Motor neuron (in vitro differentiated cells): ENCODE measurements at regions not wholly inside any gene's neighbourhood (a gene's known extent, or its start where the extent isn't known, plus 50 kb on each side); places are given as distances from the start of the nearest gene placed in this dataset.

ENCODE experiments used
- ATAC-seq, 8 experiments: fragments of 200-7000 bp; cut with Tn5 transposase; replicated peaks in 6 of 8; 2 replicates each; pipeline ENCODE4 v1.8.0; 2021; ENCODE audit warnings: mild to moderate bottlenecking in 8 of 8, moderate library complexity in 8 of 8
- H3K27ac ChIP-seq, 2 donors: fragments of 250-450 bp; sonication (Bioruptor Pico); 2 replicates each; pipeline ENCODE4 v1.9.0; 2021; ENCODE audit warnings: antibody characterized with exemption in 2 of 2, mild to moderate bottlenecking in 2 of 2, moderate library complexity in 1 of 2
- H3K4me1 ChIP-seq, 2 donors: fragments of 250-450 bp; sonication (Bioruptor Pico); replicated peaks in 1 of 2; 2 replicates each; pipeline ENCODE4 v1.6.1; 2021; ENCODE audit warnings: antibody characterized with exemption in 2 of 2, mild to moderate bottlenecking in 2 of 2, moderate library complexity in 1 of 2
- H3K4me3 ChIP-seq, 5 donors: fragments of 250-450 bp; sonication (Bioruptor Pico); 2 replicates each; pipeline ENCODE4 v1.9.0; 2021; ENCODE audit warnings: antibody characterized with exemption in 5 of 5, mild to moderate bottlenecking in 5 of 5, moderate library complexity in 4 of 5
- WGBS, 10 experiments: fragments of 450-650 bp; shearing (Covaris generic); methylation state at CpG; one replicate each; pipeline ENCODE4 v1.0.0; 2022; 5-methylcytosine and 5-hydroxymethylcytosine counted together
- in situ Hi-C, 9 experiments: fragments of 400-800 bp; cut with MboI; loops; one replicate each; pipeline ENCODE4 v1.15.0; 2021; ENCODE audit warnings: low sequenced_read_pairs in 9 of 9, low pct_unique_long_range_greater_than_20kb in 2 of 9; ENCODE audit not compliant: unreplicated experiment in 9 of 9

DNA sequence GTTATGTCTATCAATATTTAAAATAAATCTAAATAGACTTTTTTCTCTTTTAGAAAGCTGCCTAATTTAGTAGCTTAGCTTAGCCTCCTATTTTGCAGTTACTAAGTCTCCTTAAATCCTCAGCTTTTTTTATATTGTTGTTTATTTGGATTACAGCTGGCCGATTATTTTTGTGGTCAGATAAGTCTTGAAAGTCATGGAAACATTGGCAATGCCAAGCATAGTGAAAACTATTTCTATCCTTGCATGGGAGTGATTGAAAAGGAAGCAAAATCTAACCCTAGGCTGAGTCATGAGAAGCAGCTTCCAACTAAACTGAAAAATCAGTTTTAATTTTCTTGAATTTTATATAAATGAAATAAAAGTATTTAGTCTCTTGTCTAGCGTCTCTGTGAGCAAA, 1063.0 kb upstream of the GBE1 start:
- H3K4me3 ChIP-seq: no peak overlapping the region
- no peak for ATAC-seq
- H3K27ac ChIP-seq: no peak overlapping the region
- H3K4me1 ChIP-seq: no peaks in the 10 kb centered on the region
- in situ Hi-C loops: no loop called here
- WGBS, 10 experiments: 0 to 86% (median 51%) methylated on average over 2 of the region's 2 CpGs; no CpG with 5 or more reads in 1 of the 10 experiments

DNA sequence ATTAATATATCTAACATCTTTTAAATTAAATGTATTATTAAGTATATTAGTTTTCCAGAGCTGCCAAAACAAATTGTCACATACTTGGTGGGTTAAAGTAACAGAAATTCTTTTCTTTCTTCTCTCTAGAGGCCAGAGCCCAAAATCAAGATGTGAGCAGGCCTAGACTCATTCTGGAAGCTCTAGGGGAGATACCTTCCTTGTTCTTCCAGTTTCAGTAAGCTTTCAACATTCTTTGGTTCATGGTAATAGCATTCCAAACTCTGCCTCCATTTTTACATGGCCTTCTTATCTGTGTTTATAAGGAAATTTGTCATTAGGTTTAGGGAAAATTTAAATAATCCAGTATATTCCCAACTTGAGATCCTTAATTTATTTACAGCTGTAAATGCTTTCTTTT, 1054.6 kb upstream of the GBE1 start:
- in situ Hi-C loops: no loop called here

DNA sequence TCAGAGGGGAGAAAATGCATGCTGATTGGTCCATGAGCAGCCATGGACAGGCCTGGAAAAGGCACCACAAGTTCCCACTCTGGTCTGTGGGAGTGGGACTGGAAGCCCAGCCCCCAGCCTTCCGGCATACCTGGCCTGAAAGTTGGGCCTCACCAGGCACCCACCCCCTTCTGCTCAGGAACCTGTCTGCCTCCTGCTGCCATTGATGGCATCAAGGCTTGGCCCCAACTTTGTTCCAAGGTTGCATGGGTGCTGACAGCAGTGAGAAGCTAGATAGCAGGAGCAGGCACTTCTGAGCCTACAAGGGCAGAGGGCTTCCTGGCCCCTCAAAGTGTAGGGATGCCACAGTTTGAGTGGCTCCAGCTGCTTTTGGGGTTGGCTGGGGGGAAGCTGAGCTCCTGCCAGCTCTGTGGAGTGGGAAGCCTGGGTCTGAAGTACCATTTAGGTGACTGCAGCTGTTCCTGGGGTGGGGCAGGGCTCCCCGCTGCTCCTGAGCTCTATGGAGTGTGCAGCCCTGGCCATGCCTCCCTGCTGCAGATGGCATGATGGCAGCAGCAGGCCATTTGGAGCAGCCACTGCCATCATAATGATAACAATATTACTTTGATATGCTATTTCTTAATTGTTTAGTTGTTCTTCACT, 1054.1 kb upstream of the GBE1 start:
- no peak for ATAC-seq
- Histone ChIP-seq H3K4me1 (no peaks in the 10 kb centered on the region), H3K27ac (no peak overlapping the region), H3K4me3 (no peak overlapping the region)
- in situ Hi-C loops: no loop called here
- WGBS, 10 experiments: 83 to 100% methylated on average over 1 of the region's 2 CpGs; no CpG with 5 or more reads in 8 of the 10 experiments

More for the DNA sequence above, 1054.6 kb upstream of the GBE1 start:
- Histone ChIP-seq H3K27ac (no peak overlapping the region), H3K4me1 (no peaks in the 10 kb centered on the region), H3K4me3 (no peak overlapping the region)
- no peak for ATAC-seq

DNA sequence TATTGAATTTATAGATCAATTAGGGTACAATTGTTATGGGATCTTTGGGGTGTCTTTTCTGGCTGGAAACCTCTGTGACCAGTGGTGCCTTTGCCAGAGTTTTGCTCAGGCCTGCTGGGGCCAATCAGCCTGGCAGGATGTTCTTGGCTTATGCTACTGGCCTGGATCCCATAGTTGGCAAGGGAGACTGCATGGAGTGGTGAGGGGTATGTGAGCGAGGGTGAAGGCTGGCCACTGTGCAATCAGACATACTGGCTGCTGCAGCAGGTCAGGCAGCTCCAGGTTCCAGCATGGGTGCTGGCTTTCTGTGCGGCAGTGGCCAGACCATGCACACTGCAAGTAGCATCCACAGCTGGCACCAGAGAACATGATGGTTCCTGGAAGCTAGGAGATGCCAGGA, 1053.2 kb upstream of the GBE1 start:
- Histone ChIP-seq H3K4me1 (no peaks in the 10 kb centered on the region), H3K27ac (no peak overlapping the region), H3K4me3 (no peak overlapping the region)
- in situ Hi-C loops: no loop called here
- 33 to 100% (median 100%) methylated on average over 1 of the region's 2 CpGs; no CpG with 5 or more reads in 5 of the 10 experiments for WGBS, 10 experiments
- no peak for ATAC-seq

DNA sequence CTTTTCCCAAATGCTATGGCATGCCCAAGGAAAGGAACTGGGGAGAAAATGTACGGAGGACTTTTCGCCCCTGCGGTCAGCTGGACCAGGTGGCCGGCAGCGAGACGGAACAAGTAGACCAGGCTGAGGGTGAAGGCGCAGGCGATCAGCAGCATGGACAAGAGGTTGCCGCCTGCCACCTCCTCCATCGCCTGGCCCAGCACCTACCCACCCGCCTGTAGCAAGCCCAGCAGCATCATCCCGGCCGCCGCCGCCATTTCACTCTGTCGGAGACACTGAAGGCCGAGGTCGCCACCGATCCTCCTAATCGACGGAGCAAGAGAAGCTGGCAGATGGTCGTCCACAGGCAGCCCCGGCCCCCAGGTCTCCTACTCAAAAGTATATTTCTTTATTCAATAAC, 1046.3 kb upstream of the GBE1 start:
- 41 to 100% (median 95%) methylated on average over 1 to 22 of the region's 23 CpGs; no CpG with 5 or more reads in 3 of the 10 experiments for WGBS, 10 experiments
- H3K4me1 ChIP-seq: no peaks in the 10 kb centered on the region
- ATAC-seq: no peak

DNA sequence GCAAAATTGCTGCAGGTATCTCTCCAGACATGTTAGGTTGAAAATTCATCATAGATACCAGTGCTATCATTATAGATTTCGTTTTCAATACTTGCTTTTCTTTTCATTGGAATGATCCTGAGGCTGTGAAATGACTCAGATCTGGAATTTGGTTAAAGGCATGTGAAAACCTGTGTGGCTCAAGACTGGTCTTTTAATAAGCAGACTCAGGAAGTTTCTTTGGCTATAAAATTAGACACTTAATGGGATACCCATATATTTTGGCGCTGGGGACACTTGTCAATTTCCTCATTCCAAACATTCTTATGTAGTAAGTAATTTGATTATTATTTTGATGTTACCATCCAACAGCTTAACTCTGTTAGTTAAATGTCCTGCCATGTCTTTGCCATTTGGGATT, 1041.1 kb upstream of the GBE1 start:
- 0 to 100% (median 56%) methylated on average over 1 to 2 of the region's 2 CpGs; no CpG with 5 or more reads in 4 of the 10 experiments for WGBS, 10 experiments
- in situ Hi-C loops: no loop called here
- no peak overlapping the region for H3K4me3 ChIP-seq
- ATAC-seq: no peak
- H3K4me1 ChIP-seq: no peaks in the 10 kb centered on the region
- no peak overlapping the region for H3K27ac ChIP-seq

More for the DNA sequence above, 1046.3 kb upstream of the GBE1 start:
- H3K4me3 ChIP-seq: no peak overlapping the region
- H3K27ac ChIP-seq: no peak overlapping the region
- in situ Hi-C loops: no loop called here

DNA sequence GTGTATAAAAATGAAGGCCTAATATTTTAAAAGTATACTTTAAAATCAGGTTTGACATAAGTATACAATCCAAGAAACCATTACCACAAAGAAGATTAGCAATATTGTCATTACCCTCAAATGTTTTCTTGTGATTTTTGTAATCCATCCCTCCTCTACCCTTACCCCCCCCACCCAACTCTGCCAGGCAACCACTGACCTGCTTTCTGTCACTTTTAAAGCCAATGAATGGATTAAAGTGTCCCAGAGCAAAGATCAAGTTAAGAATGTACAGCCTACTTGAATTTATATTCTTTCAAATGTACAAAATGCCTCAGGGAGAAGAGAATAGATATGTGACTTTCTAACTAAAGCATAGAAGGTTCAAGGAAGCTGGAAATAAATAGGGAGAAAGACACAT, 1038.8 kb upstream of the GBE1 start:
- Histone ChIP-seq H3K4me1 (no peaks in the 10 kb centered on the region), H3K27ac (no peak overlapping the region), H3K4me3 (no peak overlapping the region)
- ATAC-seq: no peak
- in situ Hi-C loops: no loop called here

DNA sequence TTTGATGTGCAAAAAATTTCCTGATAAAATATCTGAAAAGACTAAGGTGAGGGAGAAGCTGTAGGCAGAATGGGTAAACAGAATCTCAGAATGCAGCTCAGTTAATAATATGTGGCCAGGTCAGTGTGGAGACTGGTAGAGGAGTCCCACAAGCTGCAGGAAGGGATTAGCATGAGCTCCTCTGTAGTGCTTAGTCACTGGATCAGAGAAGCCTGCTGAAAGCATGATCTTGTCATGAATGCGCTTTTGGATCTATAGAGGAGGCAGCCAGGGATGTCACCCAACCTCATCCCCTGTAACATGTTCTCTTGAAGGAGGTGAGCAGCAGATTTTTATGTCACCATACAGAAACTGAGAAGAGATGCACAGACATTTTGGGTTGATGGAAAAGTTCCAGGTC, 1035.3 kb upstream of the GBE1 start:
- no peak for ATAC-seq
- in situ Hi-C loops: no loop called here
- Histone ChIP-seq H3K27ac (no peak overlapping the region), H3K4me1 (no peaks in the 10 kb centered on the region), H3K4me3 (no peak overlapping the region)
- WGBS, 10 experiments: 0 to 100% (median 92%) methylated on average over 1 of the region's 1 CpG; no CpG with 5 or more reads in 5 of the 10 experiments

DNA sequence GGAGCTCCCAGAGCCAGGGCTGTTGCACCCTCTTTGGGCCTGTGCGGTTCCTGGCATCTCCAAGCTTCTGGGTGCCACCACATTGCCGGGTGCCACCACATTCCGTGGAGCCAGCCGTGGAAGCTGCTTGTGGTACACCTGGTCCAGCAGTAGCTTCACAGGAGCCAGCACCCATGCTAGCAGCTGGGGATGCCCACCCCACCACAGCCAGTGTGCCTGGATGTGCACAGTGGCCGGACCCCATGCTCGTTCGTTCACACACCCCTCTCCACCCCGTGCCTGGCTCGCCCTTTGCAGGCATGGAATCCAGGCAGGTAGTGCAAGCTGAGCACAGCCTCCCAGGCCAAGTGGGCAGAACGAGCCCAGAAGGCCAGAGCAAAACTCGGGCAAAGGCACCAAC, 1029.8 kb upstream of the GBE1 start:
- 22 to 100% (median 97%) methylated on average over 1 to 2 of the region's 11 CpGs; no CpG with 5 or more reads in 6 of the 10 experiments for WGBS, 10 experiments
- no peak overlapping the region for H3K27ac ChIP-seq
- ATAC-seq: no peak
- H3K4me3 ChIP-seq: no peak overlapping the region
- H3K4me1 ChIP-seq: no peaks in the 10 kb centered on the region
- in situ Hi-C loops: no loop called here

DNA sequence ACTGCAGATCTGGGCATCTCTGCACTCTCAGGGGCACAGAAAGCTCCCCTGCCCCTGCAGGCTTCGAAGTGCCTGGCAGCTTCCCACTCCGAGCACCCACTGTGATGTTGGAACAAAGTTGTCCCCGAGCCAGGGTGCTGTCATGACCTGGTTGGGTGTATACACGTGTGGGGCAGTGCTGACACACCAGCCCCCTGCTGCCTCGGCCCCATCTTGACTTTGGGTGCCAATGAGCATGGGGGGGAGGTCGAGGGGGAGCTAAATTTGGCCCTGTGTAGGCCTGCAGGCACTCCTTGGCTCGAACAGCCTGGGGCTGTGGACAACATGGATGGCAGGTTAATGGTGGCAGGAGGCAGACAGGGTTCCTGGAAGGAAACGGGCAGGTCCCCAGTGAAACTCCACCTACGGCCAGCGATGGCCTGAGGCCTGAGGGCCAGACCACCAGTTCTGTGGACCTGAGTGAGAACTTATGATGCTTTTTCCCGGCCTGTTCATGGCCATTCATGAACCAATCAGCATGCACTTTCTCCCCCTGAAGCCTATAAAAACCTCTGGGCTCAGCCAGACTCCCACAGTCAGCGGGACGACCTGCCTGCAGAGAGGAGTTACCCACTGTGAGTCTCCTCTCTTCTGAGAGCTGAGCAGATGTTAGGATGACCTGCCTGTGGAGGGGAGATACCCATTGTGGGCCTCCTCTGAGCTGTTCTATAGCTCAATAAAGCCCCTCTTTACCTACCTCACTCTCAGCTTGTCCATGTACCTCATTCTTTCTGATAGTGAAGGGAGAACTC, 1029.1 kb upstream of the GBE1 start:
- Histone ChIP-seq H3K27ac (no peak overlapping the region), H3K4me1 (no peaks in the 10 kb centered on the region), H3K4me3 (no peak overlapping the region)
- WGBS, 10 experiments: 0 to 100% (median 73%) methylated on average over 1 to 8 of the region's 13 CpGs; no CpG with 5 or more reads in 3 of the 10 experiments
- in situ Hi-C loops: no loop called here
- ATAC-seq: no peak

DNA sequence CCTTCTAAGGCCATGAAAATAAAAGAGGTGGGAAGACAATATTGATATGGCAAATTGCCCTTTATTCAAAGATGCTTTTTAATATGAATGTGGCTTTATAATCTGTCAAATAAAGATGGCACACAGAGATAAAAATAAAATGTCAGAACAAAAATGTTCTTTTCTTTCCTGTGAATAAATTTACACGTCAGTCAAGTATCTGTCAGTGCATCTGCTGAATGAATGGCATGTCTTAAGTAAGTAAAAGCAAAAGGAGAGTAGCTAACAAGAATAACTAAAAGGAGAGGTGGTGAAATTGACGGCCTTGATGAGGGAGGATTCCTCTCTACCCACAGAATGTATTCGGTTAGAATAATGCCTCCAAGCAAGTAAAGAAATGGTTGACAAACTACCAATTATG, 1021.7 kb upstream of the GBE1 start:
- Histone ChIP-seq H3K27ac (no peak overlapping the region), H3K4me1 (no peaks in the 10 kb centered on the region), H3K4me3 (no peak overlapping the region)
- in situ Hi-C loops: no loop called here
- ATAC-seq: no peak
- 18 to 91% (median 53%) methylated on average over 2 to 3 of the region's 3 CpGs; no CpG with 5 or more reads in 2 of the 10 experiments for WGBS, 10 experiments

DNA sequence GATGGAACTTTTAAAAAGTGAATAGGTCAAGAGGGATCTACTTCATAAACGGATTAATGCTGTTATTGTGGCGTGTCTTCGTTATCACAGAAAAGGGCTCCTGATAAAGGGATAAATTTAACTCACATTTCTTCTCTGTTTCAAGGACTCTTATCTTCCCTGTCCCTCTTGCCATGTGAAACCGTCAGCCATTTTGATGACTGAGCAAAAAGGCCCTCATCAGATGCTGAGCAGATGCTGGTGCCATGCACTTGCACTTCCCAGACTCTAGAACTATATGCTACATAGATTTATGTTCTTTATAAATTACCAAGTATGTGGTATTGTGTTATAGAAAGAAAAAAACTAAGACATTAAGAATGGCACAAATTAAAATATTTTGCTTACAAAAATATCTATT, 1011.8 kb upstream of the GBE1 start:
- H3K4me1 ChIP-seq: no peaks in the 10 kb centered on the region
- WGBS, 10 experiments: 0 to 100% (median 74%) methylated on average over 1 to 4 of the region's 4 CpGs; no CpG with 5 or more reads in 1 of the 10 experiments
- no peak for ATAC-seq
- no peak overlapping the region for H3K4me3 ChIP-seq
- no peak overlapping the region for H3K27ac ChIP-seq
- in situ Hi-C loops: no loop called here

DNA sequence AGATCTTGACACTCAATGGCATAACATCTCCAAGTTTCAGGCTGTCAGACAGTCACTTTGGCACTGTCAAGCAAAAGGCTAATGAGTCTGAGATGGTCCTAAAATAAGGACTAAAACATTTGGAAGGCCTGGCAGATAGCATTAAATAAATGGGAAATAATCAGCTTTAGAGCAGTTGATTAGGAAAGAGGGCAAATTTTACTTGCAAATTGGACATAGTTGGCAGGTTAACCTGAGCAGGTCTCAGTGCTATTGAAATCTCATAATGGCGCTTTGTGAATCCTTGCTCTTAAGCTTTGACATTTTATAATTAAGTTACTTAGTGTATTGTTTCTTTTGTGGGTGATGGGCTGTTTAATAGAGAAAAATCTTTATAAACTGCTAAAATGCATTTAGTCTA, 1003.1 kb upstream of the GBE1 start:
- Histone ChIP-seq H3K4me3 (no peak overlapping the region), H3K27ac (no peak overlapping the region), H3K4me1 (no peaks in the 10 kb centered on the region)
- in situ Hi-C loops: no loop called here
- WGBS, 10 experiments: 75 to 100% (median 100%) methylated on average over 1 of the region's 1 CpG; no CpG with 5 or more reads in 2 of the 10 experiments
- no peak for ATAC-seq

DNA sequence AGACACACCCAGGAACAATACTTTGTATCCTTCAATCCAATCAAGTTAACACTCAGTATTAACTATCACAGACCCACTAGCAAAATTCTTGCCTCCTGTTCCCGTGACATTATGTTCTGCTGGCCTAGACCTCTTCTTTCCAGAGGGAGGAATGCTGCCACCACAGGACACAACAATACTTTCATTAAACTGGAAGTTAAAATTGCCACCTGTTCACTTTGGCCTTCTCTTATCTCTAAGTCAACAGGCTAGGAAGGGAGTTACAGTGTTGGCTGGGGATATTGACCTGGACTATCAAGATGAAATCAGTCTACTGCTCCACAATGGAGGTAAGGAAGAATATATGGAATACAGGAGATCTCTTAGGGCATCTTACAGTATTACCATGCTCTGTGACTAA, 1000.4 kb upstream of the GBE1 start:
- Histone ChIP-seq H3K4me1 (no peaks in the 10 kb centered on the region), H3K27ac (no peak overlapping the region), H3K4me3 (no peak overlapping the region)
- in situ Hi-C loops: no loop called here
- 0 to 100% (median 100%) methylated on average over 1 of the region's 1 CpG; no CpG with 5 or more reads in 5 of the 10 experiments for WGBS, 10 experiments
- no peak for ATAC-seq
